Calu3 (cell line): ENCODE measurements at regions not wholly inside any gene's neighbourhood (a gene's known extent, or its start where the extent isn't known, plus 50 kb on each side); places are given as distances from the start of the nearest gene placed in this dataset.

Experiments used
- BruUV-seq: library from RNA; stranded (reverse); fragments of 400-500 nt; replicated peaks from 2 replicates; lab custom pipeline; 2021; lab: Mats Ljungman, UMichigan
- CTCF ChIA-PET: fragments of 300-600 bp; sonication (Branson Sonifier 250); formaldehyde crosslinking; loops from one replicate; lab custom pipeline; 2022; ENCODE audit warnings: antibody characterized with exemption; lab: Charles Lee
- DNase-seq: peaks from one replicate; pipeline ENCODE4 v3.0.0; 2022
- H3K27ac Mint-ChIP-seq: one replicate; pipeline ENCODE4 v1.8.0; 2022; ENCODE audit warnings: mixed read lengths; ENCODE audit not compliant: unreplicated experiment
- H3K27me3 Mint-ChIP-seq: one replicate; pipeline ENCODE4 v1.8.0; 2022; ENCODE audit warnings: mixed read lengths; ENCODE audit not compliant: unreplicated experiment
- H3K36me3 Mint-ChIP-seq: one replicate; pipeline ENCODE4 v1.8.0; 2022; ENCODE audit warnings: mild to moderate bottlenecking, moderate library complexity, mixed read lengths; ENCODE audit not compliant: insufficient read depth, unreplicated experiment
- H3K4me1 Mint-ChIP-seq: one replicate; pipeline ENCODE4 v1.8.0; 2022; ENCODE audit warnings: mild to moderate bottlenecking, low read depth, mixed read lengths; ENCODE audit not compliant: unreplicated experiment
- H3K4me3 Mint-ChIP-seq: one replicate; pipeline ENCODE4 v1.8.0; 2022; ENCODE audit warnings: mild to moderate bottlenecking, low read depth, moderate library complexity, mixed read lengths; ENCODE audit not compliant: unreplicated experiment
- H3K9me3 Mint-ChIP-seq: one replicate; pipeline ENCODE4 v1.8.0; 2022; ENCODE audit warnings: low read depth, mixed read lengths; ENCODE audit not compliant: unreplicated experiment
- CTCF ChIP-seq: fragments of 200-600 bp; IDR thresholded peaks from one replicate; pipeline ENCODE4 v1.8.0; 2022; ENCODE audit warnings: antibody characterized with exemption; ENCODE audit not compliant: unreplicated experiment
- intact Hi-C: fragments of 100-400 bp; cut with micrococcal nuclease; formaldehyde crosslinking; loops from one replicate; pipeline ENCODE4 v1.10.0; 2022; ENCODE audit not compliant: unreplicated experiment

GRCh38 chr4:104044369-104044768, 324.6 kb upstream of the TACR3 start:
- intact Hi-C loops = no loop called here

GRCh38 chr4:104032896-104033295, 313.1 kb upstream of the TACR3 start:
- BruUV-seq = no TSS peak
- Mint-ChIP-seq H3K4me1 (no peaks in the 10 kb centered on the region), H3K36me3 (no peaks in the 10 kb centered on the region), H3K9me3 (no peaks in the 10 kb centered on the region), H3K27me3 (no peaks in the 10 kb centered on the region), H3K27ac (no peak overlapping the region), H3K4me3 (no peak overlapping the region)
- intact Hi-C loops = no loop called here
- no peak for TF ChIP-seq CTCF
- CTCF ChIA-PET = no interaction called here
- DNase-seq = no peak

More at GRCh38 chr4:104044369-104044768, 324.6 kb upstream of the TACR3 start:
- BruUV-seq = no TSS peak
- Mint-ChIP-seq H3K4me1 (no peaks in the 10 kb centered on the region), H3K27ac (no peak overlapping the region), H3K4me3 (no peak overlapping the region), H3K27me3 (no peaks in the 10 kb centered on the region), H3K9me3 (no peaks in the 10 kb centered on the region), H3K36me3 (no peaks in the 10 kb centered on the region)
- TF ChIP-seq CTCF = no peak
- CTCF ChIA-PET = no interaction called here
- no peak for DNase-seq

GRCh38 chr4:104025251-104025650, 305.5 kb upstream of the TACR3 start:
- no peak for TF ChIP-seq CTCF
- intact Hi-C loops = no loop called here
- H3K27me3 Mint-ChIP-seq = no peaks in the 10 kb centered on the region
- no peaks in the 10 kb centered on the region for H3K4me1 Mint-ChIP-seq
- H3K4me3 Mint-ChIP-seq = no peak overlapping the region
- no peaks in the 10 kb centered on the region for H3K9me3 Mint-ChIP-seq
- no TSS peak for BruUV-seq
- DNase-seq = no peak
- no peaks in the 10 kb centered on the region for H3K36me3 Mint-ChIP-seq
- CTCF ChIA-PET = no interaction called here
- H3K27ac Mint-ChIP-seq = no peak overlapping the region

GRCh38 chr4:104022831-104023230, 303.0 kb upstream of the TACR3 start:
- H3K4me1 Mint-ChIP-seq = no peaks in the 10 kb centered on the region
- BruUV-seq = no TSS peak
- CTCF ChIA-PET = no interaction called here
- no peaks in the 10 kb centered on the region for H3K9me3 Mint-ChIP-seq
- intact Hi-C loops = no loop called here
- DNase-seq = no peak
- no peaks in the 10 kb centered on the region for H3K36me3 Mint-ChIP-seq
- TF ChIP-seq CTCF = no peak
- no peak overlapping the region for H3K4me3 Mint-ChIP-seq
- no peaks in the 10 kb centered on the region for H3K27me3 Mint-ChIP-seq
- H3K27ac Mint-ChIP-seq = no peak overlapping the region
